ENCODE measurements at regions not wholly inside any gene's neighbourhood (a gene's known extent, or its start where the extent isn't known, plus 50 kb on each side); places are given as distances from the start of the nearest gene placed in this dataset.
"Not testable (repeated sequence)": the region's sequence is repeated elsewhere in the genome, so short reads cannot be mapped to it uniquely, and the experiment has no call there.

DNA sequence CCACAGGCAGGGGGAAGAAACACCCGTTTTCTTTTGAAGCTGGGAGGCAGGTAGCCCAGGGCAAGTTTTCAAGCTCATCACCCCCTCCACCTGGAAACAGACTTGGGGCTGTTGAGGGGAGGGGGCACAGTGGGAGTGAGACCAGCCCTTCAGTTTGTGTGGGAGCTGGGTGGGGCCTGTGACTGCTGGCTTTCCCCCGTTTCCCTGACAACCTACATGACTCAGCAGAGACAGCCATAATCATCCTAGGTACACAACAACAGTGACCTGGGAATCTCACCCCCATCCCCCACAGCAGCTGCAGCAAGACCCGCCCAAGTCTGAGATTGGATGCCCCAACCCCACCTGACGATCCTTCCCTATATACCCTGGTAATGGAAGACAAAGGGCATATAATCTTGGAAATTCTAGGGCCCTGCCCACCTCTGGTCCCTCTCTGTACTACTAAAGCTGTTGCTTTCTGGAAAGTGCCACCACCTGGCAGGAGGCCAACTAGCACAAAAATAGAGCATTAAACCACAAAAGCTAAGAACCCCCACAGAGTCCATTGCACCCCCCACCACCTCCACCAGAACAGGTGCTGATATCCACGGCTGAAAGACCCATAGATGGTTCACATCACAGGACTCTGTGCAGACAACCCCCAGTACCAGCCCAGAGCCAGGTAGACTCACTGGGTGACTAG is 422.2 kb upstream of the SGO1 start:
- H3K4me3 ChIP-seq = no peak overlapping the region
- H3K27ac ChIP-seq = no peak overlapping the region

DNA sequence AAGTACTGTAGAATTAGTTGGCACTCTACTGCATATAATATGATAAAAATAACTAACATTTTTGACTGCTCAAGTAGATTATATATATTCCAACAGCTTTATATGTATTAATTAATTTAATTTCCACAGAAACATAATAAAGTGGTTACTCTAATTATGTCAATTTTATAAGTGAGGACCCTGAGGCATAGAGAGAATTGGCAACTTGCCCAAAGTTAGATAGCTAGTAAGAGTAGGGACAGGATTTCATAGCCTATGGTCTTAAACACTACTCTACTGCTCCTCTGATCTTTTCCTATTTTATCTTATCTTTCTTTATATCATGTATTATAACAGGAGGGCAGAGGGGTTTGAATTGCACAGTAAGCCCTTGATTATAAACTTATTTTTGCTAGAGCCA is 418.7 kb upstream of the SGO1 start:
- Histone ChIP-seq H3K27ac (no peak overlapping the region), H3K4me3 (no peak overlapping the region)

DNA sequence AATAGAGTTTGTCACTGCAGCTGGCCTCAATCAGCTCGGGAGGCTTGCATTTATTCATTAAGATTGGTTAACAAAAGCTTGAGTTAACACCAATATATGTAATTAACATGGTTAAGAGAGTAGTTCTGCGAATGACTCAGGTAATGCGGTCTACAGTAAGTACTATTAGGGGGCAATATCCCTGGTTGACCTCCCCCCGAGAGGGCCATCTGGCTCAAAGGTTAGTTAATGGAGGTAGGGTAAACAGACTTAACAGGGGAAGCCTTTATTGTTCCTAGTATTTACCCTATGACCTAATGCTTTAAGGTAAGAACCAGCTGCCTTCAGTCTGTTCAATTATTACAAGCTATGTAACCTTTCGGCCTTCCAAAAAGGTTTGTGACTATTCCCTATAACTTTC is 403.3 kb upstream of the SGO1 start:
- Histone ChIP-seq H3K4me3 (no peak overlapping the region), H3K27ac (no peak overlapping the region)

DNA sequence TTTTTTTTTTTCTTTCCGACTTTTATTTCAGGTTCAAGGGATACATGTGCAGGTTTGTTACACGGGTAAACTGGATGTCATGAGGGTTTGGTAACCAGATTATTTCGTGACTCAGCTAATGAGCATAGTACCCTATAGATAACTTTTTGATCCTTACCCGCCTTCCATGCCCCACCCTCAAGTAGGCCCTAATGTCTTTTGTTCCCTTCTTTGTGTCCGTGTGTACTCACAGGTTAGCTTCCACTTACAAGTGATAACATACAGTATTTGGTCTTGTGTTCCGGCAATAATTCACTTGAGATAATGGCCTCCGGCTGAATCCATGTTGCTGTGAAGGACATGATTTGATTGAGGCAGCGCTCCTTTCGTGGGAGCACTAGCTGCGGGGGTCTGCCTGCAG is 402.8 kb upstream of the SGO1 start:
- H3K27ac ChIP-seq = no peak overlapping the region
- no peak overlapping the region for H3K4me3 ChIP-seq

DNA sequence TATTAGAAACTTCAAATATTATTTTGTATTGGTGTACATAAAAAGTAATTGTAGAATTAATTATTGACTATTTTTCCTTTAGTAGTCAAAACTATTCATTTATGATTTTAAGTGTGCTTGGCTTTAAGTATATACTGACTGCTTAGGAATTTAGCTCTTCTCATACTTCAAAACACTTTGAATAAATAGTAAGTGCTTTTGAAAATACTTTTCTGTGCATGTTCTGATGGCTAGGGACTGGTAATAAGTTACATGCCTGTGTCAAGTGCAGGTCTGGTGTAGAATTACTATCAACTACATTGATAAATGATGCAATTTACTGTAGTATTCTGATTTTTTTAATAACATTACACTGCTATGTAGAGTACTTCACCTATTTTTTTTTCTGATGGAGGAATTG is 397.6 kb upstream of the SGO1 start:
- Histone ChIP-seq H3K4me3 (no peak overlapping the region), H3K27ac (no peak overlapping the region)

DNA sequence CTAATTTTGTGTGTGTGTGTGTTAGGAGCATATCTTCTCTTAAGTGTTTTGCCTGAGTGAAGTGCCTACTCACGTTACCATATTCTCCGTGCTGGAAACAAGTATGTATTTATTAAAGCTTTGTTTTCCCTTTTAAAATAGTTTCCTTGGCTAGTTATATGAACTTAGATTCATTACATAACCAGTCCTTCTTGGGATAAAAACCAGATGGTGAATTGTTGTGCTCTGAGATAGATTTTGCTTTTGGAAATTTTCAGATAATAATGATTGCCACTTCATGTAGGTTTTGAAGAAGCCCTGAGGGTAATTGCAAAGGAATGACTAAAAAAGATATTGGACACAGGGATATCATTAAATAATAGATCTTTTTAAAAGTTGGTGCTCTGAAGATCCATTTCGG is 390.2 kb upstream of the SGO1 start:
- no peak overlapping the region for H3K4me3 ChIP-seq
- H3K27ac ChIP-seq = no peak overlapping the region

DNA sequence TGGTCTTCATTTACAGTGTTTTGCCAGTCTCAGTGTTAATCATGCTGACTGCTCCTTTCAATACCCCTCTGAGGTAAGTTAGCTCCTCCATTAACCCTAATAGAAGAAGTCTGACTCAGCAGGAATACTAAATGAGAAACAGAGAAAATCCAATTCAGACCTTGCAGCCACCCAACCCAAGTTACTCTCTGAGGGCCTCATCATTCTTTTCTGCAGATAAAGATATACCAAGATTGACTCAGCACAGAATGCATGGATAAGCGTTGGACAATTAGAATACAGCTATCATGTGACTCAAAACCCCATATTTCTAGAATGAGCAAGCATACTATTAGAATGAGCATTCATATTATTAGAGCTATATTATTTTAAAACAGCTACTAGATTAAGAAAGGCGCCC is 389.1 kb upstream of the SGO1 start:
- Histone ChIP-seq H3K4me3 (no peak overlapping the region), H3K27ac (no peak overlapping the region)

DNA sequence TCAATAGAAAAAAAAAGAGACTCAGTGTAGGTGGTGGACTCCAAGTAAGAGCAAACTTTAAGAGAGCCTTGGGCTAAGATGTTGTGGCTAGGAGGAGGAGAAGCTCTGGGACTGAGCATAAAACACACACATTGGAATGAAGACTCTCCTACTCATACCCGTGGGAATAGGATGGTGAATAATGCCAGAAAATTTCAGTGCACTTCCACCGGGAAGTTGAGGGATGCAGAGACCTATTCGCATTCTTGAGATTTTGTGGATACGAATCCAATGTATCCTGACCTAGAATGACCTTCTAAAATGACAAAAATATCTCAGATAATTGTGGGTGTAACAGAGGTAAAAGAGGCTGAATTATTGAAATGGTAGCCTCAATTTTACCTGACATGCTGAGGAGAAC is 388.7 kb upstream of the SGO1 start:
- Histone ChIP-seq H3K27ac (no peak overlapping the region), H3K4me3 (no peak overlapping the region)

DNA sequence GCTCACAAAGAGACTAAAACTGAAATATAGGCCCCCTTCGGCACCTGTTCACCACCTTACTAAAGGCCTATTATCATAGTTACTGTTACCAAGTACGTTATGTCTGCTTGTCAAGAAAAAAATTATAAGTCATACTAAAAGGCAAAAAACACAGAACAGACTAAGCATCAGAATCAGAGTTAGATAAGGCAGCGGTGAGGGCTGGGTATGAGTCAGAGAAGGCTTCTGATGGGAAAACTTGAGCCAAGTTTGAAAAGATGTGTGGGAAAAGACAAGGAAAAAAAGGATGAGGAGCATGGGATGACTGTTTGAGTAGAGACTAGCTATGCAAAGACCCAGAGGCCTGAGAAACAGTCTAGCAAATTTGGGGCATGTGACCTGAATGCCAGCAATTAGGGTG is 387.2 kb upstream of the SGO1 start:
- Histone ChIP-seq H3K27ac (no peak overlapping the region), H3K4me3 (no peak overlapping the region)

DNA sequence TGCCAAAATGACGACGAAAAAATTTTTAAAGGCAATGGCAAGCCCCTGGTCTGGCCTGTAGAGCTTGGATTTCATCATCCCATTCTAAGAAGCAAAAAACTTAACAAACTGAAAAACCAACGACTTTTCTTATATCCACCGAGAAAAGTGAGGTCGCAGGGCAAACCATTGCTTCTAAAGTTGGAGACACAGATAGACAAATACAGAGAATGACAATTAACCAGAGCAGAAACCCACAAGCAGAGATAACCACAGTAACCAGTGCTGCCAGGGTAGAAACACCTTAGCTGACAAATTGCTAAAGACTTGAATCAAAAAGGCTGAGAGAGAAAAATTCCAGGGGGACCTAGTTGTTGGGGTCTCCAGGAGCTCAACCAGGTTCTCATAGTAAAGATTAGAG is 386.5 kb upstream of the SGO1 start:
- H3K27ac ChIP-seq = no peak overlapping the region
- H3K4me3 ChIP-seq = no peak overlapping the region

DNA sequence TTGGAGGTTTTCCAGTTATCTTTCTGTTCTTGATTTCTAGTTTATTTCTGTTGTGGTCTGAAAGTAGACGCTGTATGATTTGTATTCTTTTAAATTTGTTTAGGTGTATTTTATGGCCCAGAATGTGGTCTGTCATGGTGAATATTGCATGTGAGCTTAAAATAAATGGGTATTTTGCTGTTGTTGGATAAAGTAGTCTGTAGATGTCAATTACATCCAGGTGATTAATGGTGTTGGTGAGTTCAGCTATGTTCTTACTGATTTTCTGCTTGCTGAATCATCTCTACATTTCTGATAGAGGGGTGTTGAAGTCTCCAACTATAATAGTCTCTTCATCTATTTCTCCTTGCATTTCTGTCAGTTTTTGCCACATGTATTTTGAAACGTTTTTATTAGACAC is 383.3 kb upstream of the SGO1 start:
- H3K4me3 ChIP-seq = no peak overlapping the region
- H3K27ac ChIP-seq = no peak overlapping the region

DNA sequence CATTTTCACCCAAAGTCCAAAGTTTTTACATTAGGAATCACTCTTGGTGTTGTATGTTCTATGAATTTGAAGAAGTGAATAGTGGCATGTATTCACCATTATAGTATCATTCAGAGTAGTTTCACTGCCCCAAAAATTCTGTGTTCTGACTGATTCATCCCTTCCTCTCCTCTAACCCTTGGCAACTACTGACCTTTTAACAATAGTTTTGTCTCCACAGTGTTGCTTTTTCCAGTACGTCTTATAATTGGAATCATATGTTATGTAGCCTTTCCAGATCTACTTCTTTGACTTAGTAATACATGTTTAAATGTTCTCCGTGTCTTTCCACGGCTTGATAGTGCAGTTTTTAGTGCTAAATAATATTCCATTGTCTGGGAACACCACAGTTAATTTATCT is 379.0 kb upstream of the SGO1 start:
- no peak overlapping the region for H3K27ac ChIP-seq
- no peak overlapping the region for H3K4me3 ChIP-seq

DNA sequence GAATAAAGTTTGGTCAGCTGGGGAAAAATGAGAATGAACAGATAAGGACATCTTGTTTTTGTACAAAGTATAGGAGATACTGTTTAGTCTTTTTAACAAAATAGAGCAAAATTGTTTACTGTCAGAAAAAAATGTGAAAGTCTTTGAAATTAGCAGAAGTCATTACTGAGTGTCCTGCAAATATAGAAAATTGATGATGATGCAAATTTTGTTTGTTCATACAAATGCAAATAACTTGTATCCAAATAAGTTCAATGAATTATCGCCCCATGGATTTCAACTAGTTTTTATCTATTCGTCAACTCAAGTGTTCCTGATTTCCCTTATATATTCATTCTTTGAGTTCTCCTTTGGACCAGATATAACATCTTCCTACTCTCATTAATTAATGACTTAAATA is 378.0 kb upstream of the SGO1 start:
- H3K27ac ChIP-seq = no peak overlapping the region

DNA sequence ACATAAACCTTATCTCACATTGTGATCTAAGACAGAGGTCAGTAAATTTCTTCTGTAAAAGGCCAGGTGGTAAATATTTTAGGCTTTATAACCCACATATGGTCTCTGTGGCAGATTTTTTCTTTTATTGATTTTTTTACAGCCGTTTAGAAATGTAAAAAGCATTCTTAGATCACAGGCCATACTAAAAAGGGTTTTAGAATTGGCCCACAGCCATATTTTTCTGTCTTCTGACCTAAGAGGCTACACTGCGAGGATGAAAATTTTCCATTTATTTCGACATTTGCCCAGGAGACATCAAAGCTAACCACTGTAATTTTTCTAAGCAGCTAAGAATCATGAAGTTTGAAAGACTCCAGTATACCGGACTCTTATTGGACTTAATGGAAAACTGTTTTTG is 377.2 kb upstream of the SGO1 start:
- Histone ChIP-seq H3K4me3 (no peak overlapping the region), H3K27ac (no peak overlapping the region)

More for the DNA sequence above, 378.0 kb upstream of the SGO1 start:
- no peak overlapping the region for H3K4me3 ChIP-seq

DNA sequence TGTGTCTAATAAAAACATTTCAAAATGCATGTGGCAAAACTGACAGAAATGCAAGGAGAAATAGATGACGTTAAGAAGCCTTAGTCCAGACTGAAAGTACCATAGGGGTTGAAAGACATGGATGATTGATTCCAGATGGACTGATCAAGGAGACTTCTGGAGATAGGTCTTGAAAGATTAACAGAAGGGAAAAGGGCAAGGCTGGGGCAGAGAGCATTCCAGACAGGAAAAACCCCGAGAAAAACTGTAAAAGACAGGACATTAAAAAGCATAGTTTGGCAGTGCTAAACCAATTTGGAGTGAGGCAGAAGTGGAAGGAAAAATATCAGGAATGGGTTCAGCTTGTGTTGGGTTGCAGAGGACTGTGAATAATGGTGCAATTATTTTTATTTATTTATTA is 375.2 kb upstream of the SGO1 start:
- Histone ChIP-seq H3K27ac (no peak overlapping the region), H3K4me3 (no peak overlapping the region)

DNA sequence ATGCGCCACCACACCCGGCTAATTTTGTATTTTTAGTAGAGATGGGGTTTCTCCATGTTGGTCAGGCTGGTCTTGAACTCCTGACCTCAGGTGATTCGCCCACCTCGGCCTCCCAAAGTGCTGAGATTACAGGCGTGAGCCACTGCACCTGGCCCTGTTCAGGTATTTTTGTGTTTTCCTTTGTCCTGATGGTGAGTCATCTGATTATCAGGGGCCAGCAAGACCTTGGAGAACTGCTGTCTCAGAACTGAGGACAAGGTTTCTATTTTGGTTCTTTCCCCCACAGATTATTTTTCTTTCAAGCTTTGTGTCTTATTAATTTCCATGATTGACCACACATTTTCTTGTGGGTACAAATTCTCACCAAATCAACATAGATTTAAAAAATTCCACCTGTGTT is 374.4 kb upstream of the SGO1 start:
- not testable (repeated sequence) for H3K4me3 ChIP-seq, H3K27ac ChIP-seq

DNA sequence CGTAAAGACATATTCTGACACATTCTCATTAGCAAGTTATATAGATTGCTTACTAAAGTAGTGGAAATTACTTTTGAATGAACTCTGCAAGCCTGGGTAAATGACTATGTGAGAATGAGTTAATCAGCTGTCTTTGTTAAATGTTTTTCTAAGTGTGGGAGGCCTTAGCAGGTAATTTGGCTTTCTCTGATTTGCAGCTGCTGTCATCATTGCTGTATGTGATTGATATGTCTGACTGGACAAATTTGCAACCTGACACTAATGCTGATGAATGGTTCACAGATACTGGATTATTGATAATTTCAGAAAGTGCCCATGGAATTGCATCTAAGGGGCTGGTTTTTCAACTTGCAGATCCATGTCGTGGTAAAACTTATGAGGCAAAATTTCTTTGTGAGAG is 372.2 kb upstream of the SGO1 start:
- Histone ChIP-seq H3K4me3 (no peak overlapping the region), H3K27ac (no peak overlapping the region)

DNA sequence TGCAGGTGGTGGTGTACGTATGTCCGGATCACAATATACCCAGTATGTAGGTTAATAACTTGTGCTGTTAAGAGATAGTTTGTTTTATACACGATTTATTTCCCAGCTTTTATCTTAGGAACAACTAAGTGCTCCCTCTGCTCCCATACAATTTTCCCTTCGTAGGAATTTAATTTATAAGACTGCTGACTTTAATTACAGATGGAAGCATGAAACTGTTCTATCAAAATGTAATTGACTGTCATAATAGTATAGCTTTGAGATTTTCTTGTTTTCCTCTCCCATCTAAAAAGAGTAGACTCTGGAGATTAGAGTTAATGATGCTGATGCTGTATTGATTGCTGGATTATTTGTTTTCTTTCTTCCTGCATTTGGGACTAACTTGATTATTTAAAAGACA is 370.7 kb upstream of the SGO1 start:
- H3K27ac ChIP-seq = no peak overlapping the region
- H3K4me3 ChIP-seq = no peak overlapping the region

DNA sequence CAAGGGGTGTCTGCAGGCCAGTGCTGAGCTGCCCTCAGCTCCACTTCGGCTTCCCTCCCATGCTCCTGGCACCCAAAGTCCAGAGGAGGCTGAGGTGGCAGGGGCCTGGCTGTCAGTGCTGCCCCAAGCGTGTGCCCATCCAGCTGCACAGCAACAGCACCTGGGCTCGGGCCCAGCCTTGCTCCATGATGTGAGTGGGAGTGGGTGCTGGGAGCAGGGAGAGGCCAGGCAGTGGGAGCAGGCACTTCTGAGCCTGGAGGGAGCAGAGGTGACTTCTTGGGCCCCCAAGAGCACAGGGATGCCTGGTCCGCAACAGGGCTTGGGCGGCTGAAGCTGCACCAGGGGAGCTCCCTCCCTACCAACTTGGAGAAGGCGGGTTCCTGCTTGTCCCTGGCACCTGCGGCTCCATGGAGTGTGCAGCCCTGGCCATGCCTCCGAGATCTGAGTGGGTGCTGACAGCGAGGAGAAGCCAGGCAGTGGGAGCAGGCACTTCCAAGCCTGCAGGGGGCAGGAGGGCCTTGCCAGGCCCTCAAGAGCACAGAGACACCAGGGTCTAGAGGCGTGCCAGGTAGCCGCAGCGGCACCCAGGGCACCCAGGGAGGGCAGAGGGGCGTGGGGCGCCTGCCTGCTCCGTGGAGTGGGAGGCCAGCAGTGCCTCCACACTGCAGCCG is 366.7 kb upstream of the SGO1 start:
- Histone ChIP-seq H3K27ac (no peak overlapping the region), H3K4me3 (no peak overlapping the region)

DNA sequence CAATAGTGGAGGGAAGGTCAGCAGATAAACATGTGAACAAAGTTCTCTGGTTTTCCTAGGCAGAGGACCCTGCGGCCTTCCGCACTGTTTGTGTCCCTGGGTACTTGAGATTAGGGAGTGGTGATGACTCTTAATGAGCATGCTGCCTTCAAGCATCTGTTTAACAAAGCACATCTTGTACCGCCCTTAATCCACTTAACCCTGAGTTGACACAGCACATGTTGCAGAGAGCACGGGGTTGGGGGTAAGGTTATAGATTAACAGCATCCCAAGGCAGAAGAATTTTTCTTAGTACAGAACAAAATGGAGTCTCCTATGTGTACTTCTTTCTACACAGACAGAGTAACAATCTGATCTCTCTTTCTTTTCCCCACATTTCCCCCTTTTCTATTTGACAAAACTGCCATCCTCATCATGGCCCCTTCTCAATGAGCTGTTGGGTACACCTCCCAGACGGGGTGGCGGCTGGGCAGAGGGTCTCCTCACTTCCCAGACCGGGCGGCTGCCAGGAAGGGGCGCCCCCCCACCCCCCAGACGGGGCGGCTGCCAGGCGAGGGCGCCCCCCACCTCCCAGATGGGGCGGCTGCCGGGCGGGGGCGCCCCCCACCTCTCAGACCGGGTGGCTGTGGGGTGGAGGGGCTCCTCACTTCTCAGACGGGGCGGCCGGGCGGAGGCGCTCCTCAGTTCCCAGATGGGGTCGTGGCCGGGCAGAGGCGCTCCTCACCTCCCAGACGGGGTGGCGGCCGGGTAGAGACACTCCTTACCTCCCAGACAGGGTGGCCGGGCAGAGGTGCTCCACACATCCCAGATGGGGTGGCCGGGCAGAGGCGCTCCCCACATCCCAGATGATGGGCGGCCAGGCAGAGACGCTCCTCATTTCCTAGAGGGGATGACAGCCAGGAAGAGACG is 361.6 kb upstream of the SGO1 start:
- not testable (repeated sequence) for H3K4me3 ChIP-seq, H3K27ac ChIP-seq

DNA sequence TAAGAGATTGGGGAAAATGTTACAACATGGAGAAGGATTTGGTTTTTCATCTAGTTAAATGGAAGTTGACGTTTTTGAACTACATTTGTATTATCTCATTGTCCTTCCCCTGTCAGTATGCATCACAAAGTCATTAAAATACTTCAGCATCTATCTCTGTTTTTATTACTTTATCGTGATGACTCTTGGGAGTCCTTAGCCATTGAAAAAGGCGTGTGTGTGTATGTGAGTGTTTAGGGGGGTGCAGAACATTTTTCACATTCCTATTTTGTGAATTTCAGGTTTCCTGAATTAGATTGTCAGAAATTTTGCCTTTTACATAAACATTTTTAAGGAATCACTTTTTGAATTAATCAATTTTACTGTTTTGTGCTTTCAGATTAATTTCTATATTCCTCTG is 360.6 kb upstream of the SGO1 start:
- no peak overlapping the region for H3K4me3 ChIP-seq
- no peak overlapping the region for H3K27ac ChIP-seq

Measured in skin epidermis (tissue), 12 donors.